ENCODE measurements at regions not wholly inside any gene's neighbourhood (a gene's known extent, or its start where the extent isn't known, plus 50 kb on each side); places are given as distances from the start of the nearest gene placed in this dataset.

GRCh38 chr19:30136611-30137195 is 194.7 kb downstream of the URI1 start:
- Histone ChIP-seq H3K27me3 (no peaks in the 10 kb centered on the region), H3K4me1 (peaks cover 27% of the 10 kb centered on the region), H3K36me3 (no peaks in the 10 kb centered on the region), H3K4me3 (ENCODE audit: low read depth, low read length) (peak overlapping the region; percentile 13; the same call in 1 of the 2 replicates), H3K9me3 (no peaks in the 10 kb centered on the region)
- DNase-seq = no peak
- no peak for TF ChIP-seq CTCF (IDR thresholded peaks at IDR 0.05; ENCODE audit: low read depth, low read length)

- Histone ChIP-seq H3K27me3 (no peaks in the 10 kb centered on the region), H3K4me3 (ENCODE audit: low read depth, low read length) (no peak overlapping the region), H3K36me3 (no peaks in the 10 kb centered on the region), H3K4me1 (peaks cover 27% of the 10 kb centered on the region), H3K9me3 (no peaks in the 10 kb centered on the region)
- no peak for TF ChIP-seq CTCF (IDR thresholded peaks at IDR 0.05; ENCODE audit: low read depth, low read length)
- DNase-seq = no peak
Observed at GRCh38 chr19:30137747-30138146, 195.7 kb downstream of the URI1 start.

- Histone ChIP-seq H3K4me1 (peaks cover 4% of the 10 kb centered on the region; the same call in 1 of the 2 replicates), H3K9me3 (no peaks in the 10 kb centered on the region), H3K36me3 (no peaks in the 10 kb centered on the region), H3K4me3 (ENCODE audit: low read depth, low read length) (no peak overlapping the region), H3K27me3 (no peaks in the 10 kb centered on the region)
- no peak for DNase-seq
- TF ChIP-seq CTCF (IDR thresholded peaks at IDR 0.05; ENCODE audit: low read depth, low read length) = no peak
Observed at GRCh38 chr19:30144242-30144758, 202.3 kb downstream of the URI1 start.

DNA sequence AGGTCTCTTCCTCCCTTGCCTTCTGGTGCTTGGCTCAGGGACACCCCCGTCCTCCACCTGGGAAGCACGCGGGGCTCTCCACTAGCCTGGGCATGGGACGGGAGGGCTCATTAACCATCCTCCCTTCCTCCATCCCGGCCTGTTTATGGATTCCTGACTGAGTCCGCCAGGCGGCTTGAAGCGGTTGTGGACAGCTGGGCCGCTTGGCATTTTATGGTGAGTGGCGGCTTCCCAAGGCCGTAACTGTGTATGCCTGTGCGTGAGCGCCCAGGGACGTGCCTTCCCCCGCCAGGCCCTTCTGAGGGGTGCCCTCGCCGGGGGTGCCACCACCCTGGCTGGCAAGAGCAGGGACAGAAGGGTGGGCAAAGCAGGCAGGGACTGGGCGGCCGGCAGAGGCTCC is 202.8 kb downstream of the URI1 start:
- no peak for DNase-seq
- TF ChIP-seq CTCF (IDR thresholded peaks at IDR 0.05; ENCODE audit: low read depth, low read length) = no peak
- H3K27me3 ChIP-seq = no peaks in the 10 kb centered on the region
- no peak overlapping the region for H3K4me3 ChIP-seq (ENCODE audit: low read depth, low read length)
- peaks cover 4% of the 10 kb centered on the region; the same call in 1 of the 2 replicates for H3K4me1 ChIP-seq
- H3K36me3 ChIP-seq = no peaks in the 10 kb centered on the region
- H3K9me3 ChIP-seq = no peaks in the 10 kb centered on the region

DNA sequence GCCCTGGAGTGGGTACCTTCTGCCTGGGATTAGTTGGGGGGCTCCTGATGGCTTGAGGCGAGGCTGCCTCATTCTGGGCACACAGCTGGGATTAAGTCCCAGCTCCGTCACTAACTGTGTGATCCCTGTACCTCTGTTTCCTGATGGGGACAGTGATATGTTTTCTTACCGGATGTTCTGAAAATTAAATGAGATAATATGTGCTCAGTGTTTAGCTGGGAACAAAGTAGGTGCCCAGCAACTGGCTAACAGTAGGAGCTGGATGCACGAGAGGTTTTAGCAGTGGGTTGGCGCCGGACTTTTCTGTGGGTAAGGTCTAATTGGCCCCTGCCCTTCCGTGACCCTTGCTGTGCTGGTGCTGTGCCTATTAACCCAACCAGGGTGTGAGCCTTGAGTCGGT is 203.4 kb downstream of the URI1 start:
- Histone ChIP-seq H3K4me3 (ENCODE audit: low read depth, low read length) (no peak overlapping the region), H3K9me3 (no peaks in the 10 kb centered on the region), H3K36me3 (no peaks in the 10 kb centered on the region), H3K4me1 (peaks cover 7% of the 10 kb centered on the region), H3K27me3 (no peaks in the 10 kb centered on the region)
- no peak for TF ChIP-seq CTCF (IDR thresholded peaks at IDR 0.05; ENCODE audit: low read depth, low read length)
- DNase-seq = no peak

- no peak for TF ChIP-seq CTCF (IDR thresholded peaks at IDR 0.05; ENCODE audit: low read depth, low read length)
- Histone ChIP-seq H3K4me3 (ENCODE audit: low read depth, low read length) (no peak overlapping the region), H3K9me3 (no peaks in the 10 kb centered on the region), H3K4me1 (peaks cover 11% of the 10 kb centered on the region), H3K27me3 (no peaks in the 10 kb centered on the region), H3K36me3 (no peaks in the 10 kb centered on the region)
- DNase-seq = no peak
Observed at GRCh38 chr19:30146346-30146745, 204.3 kb downstream of the URI1 start.

All from BE2C (cell line).